GM18507 (cell line): ENCODE measurements at regions not wholly inside any gene's neighbourhood (a gene's known extent, or its start where the extent isn't known, plus 50 kb on each side); places are given as distances from the start of the nearest gene placed in this dataset.

Source experiments
- DNase-seq: peaks from one replicate; pipeline ENCODE4 v3.0.0; 2011; ENCODE audit warnings: low read depth; ENCODE audit not compliant: insufficient read length; ENCODE audit errors: extremely low spot score
- FAIRE-seq: peaks from 2 replicates; lab custom pipeline; 2011; peaks lifted over from hg19 to GRCh38; lab: Jason Lieb, UNC

DNA sequence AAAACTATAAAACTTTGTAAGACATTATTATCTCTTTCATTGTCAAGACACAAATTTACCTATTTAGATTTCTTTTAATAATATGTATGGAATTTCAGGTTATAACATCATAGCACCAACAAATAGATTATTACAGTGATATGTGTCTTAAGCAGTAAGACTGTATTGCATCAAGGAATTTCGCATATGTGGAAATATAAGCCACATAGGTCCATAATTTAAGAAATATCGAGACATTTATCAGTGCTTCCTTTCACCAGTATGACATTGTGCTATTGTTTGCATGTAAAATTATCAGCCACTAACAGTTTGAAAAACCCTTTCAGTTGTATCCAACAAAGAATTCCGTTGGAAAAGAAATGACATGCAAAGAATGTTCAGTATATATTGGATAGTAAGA is 186.7 kb upstream of the RASA1 start:
- DNase-seq (no peak), FAIRE-seq (no peak)

DNA sequence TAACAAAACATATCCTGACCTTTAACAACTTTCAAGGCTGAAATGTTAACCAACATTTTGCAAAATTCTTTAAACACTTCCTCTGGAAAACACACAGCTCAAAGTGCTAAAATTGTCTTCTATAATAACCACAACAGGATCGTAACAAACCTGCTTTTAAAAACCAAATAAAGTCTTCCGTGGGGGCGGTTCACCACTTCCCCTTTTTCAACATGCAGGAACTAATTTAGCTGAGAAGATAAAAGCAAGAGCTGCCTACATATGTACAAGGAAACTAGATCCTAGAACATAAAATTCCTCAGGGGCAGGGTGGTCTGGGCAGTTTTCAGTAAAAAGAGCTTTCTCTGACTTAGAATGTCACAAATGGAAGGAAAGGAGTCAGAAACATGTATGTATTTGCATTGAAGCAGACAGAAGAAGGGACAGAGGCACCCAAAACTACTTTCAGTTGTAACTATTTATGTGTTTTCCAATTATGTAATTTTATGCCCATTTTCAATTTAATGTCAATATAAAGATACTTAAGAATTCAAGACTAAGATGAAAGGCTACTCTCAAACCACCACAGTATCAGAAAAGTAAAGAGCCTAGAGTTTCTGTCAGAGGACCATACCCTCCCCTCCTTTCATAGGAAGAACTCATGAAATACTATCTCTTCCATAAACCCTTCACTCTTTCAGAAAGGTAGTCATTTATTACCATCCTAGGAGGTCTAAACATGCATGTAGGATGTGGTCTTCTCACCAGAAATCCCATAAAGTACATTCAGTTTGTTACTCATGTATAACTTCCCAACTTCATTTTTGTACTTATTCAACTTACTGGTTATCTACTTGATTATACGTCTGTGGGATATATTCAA is 185.9 kb upstream of the RASA1 start:
- FAIRE-seq = peak; percentile 94
- DNase-seq = peak; percentile 9

DNA sequence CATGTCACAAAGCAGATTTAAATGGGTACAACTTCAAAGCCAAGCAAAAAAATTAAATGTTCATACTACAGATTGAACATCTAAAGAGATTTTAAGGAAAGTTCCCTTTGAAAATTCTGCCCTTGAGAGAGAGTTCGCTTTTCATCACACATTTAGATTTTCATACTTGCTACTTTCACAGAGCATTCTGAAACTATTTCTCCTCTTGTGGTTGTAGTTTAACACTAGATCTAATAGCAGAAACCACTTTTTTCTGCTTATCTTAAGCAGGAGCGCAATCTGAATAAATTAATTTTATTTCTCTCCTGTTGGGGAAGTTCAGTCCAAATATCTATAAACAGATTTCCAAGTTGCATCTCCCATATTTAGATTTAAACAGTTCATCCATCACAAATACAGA is 173.3 kb upstream of the RASA1 start:
- DNase-seq = no peak
- peak; percentile 31 for FAIRE-seq

DNA sequence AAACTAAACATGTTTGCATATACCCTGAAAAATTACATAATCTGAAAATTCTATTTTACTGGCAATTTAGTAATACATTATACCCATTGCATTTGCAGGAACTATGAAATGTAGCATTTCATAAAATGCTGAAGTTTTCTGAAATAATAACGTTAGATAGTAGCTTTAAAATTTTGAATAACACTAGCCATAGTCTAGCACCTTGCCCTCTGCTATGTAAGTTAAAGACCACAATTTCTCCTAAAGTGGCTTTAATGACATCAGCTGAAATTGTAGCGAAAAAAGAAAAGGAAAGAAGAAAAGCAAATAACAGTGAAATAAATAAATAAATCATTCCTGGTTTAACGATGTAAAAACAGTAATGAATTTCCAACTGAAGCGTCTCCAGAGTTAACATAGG is 172.8 kb upstream of the RASA1 start:
- DNase-seq (no peak), FAIRE-seq (peak; percentile 9)

DNA sequence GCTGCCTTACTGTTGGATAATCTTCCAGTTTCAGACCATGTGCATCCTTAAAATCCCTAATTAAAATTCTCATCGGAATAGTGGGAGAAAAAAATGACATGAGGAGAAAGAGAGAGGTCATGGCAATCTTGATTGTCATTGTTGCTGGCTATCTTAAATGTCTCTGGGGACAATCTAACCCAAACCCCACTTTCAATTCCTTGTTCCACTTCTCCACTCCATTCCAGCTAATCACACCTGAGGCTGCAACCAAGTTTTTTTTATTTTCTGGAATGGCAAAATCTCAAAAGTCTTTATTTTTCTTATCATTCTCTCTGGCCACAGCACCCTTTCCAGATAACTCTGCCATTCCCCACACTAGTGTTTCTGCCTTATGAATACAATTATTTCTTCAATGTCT is 171.9 kb upstream of the RASA1 start:
- no peak for FAIRE-seq

DNA sequence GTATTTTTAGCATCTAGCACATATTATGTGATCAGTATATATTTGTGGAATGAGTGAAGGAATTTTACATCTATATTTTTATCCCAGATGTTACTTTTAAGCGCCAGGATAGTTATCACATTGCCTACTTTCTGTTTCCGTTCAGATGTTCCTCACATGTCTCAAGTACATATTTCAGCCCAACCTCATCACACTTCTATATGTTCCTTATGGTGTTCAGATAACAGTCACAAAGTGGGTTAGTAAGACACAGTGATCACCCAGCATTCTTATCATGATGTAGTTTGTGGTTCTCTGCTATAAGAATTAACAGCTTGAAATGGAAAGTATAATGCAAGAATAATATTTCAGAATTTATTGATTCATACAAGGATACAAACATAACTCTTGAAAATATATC is 170.0 kb upstream of the RASA1 start:
- FAIRE-seq (no peak), DNase-seq (no peak)

More for the DNA sequence above, 171.9 kb upstream of the RASA1 start:
- no peak for DNase-seq

DNA sequence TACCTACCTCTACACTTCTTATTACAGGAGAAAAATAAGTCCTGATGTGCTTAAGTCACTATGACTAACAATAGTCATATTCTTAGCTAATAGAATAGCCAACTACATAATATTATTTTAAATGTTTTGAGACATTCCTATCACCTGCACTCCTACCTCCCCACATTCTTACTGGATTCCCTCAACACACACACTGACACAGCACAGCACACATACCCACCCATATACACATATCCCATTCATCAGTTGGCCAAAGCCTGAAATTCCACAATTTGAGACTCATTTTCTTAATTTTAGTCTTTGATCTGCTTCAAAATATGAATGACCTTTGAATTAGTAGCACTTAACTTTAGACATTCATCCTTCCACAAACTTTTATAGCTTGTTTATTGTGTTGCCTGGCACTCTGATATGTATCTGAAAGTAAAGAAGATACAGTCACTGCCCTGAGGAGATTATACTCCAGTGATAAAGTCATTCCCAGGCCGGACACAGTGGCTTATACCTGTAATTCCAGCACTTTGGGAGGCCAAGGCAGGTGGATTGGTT is 168.3 kb upstream of the RASA1 start:
- DNase-seq = no peak
- FAIRE-seq = no peak

DNA sequence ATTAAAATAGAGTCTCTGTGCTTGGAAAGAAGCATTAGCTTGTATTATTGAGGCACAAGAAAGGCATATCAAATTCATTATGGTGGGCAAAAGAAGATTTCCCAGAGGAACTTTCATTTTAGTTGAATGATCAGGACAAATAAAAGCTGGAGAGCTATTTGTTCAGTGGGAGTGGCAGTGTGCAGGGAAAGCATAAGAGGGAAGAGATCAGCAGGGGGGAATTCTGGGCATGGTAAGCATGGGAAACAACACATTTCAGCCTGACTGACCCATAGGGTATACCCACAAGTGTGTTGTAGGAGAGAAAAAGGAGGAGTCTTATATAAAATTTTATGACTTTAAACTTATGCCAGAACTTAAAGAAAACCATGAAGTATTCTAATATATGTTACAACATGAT is 167.7 kb upstream of the RASA1 start:
- FAIRE-seq (no peak), DNase-seq (no peak)

DNA sequence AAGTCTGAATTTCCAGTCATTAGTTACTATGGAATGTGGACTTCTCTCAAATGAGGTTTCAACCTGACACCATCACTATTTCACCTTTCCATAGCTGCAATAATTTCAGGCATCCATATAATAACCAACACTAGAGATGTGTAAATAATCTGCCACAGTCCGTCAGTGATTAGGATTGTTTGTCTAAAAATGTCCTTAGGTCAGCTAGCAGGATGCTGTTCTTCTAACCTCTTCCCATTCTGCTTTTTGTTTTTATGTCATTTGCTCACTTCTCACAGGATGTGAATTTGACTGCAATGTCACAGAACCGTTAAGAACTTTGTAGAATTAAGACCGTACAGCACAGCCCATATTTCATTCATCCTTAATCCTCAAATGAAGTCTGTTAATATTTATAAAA is 166.4 kb upstream of the RASA1 start:
- DNase-seq (no peak), FAIRE-seq (peak; percentile 55)

DNA sequence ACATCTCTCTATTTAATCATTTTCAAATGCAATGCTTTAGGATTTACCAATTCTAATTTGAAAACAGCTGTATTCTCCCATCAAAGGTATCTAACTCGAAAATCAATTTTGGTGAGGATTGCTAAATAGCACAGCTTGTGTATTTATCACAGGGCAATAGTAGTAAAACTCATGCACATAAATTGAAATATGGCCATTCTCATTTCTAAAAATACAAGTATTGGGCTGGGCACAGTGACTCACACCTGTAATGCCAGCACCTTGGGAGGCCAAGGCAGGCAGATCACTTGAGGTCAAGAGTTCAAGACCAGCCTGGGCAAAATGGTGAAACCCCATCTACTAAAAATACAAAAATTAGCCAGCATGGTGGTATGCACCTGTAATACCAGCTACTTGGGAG is 164.8 kb upstream of the RASA1 start:
- FAIRE-seq = no peak
- no peak for DNase-seq

DNA sequence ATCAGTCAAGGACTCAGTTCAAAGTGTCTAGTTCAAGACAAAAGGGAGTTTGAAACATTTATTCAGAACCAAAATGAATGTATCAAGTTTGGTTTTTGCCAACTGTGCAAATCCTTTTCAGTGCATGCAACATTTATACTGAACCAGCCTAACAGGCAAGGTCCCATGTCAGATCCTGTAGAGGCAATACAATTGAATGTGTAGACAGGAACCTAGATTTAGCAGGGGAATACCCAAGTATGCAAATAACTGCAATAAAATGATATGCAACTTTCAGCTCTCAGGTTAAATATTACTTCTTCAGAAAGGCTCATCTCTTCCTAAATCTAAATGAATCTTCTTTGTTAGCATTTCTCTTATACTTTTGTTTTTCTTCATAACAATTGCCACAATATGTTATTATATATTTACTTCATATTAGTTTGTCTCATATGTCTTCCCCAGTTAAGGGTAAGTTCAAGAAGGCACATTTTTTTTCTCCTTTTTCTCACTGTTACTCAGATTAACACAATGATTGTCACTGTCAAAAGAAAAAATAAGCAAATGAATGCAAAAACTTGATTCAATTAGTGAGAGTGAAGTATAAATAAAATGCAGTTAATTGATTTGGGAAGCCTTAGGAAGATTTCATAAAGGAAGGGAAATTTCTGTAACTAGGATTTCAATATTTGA is 163.9 kb upstream of the RASA1 start:
- FAIRE-seq = peak; percentile 90

DNA sequence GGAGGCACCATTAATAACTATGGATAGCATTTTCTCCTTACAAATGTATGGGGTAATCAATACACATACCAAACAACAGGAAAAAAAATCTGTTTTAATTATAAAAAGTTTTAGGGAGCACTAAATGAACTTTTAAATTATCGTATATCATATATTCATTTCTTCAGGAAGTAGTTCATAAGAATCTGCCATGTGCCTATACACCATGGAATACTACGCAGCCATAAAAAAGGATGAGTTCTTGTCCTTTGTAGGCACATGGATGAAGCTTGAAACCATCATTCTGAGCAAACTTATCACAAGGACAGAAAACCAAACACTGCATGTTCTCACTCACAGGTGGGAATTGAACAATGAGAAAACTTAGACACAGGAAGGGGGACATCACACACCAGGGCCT is 162.1 kb upstream of the RASA1 start:
- FAIRE-seq = no peak
- DNase-seq = no peak

More for the DNA sequence above, 163.9 kb upstream of the RASA1 start:
- DNase-seq = no peak

DNA sequence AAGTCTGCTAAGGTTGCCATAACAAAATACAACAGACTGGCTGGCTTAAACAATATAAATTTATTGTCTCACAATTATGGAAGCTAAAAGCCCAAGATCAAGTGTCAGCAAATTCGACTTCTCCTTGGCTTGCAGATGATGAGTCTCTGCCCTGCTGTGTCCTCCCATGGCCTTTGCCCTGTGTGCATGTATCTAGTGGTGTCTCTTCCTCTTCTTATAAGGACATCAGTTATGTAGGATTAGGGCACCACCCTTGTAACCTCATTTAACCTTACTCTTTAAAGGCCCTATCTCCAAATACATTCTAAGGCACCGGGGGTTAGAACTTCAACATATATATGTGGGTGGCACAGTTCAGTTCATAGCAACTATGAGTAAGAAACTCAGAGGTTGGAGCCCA is 157.9 kb upstream of the RASA1 start:
- DNase-seq (no peak), FAIRE-seq (no peak)

DNA sequence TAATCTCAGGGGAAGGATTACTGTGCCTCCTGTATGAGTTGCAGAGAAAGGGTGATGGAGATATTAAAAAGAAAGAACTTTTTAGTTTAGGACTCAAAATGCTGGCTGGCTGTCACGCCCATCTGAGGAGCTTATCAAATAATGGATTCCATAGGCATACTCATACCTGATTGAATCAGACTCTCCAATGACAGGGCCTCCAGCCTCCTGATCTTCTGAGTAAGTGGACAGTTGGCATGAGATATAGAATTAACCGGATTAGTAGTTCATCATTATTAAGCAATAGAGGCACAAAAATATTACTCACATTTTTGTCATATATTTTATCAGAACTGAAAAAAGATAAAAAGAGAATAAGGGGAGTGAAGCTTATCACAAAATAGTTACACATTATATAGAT is 157.0 kb upstream of the RASA1 start:
- no peak for FAIRE-seq

DNA sequence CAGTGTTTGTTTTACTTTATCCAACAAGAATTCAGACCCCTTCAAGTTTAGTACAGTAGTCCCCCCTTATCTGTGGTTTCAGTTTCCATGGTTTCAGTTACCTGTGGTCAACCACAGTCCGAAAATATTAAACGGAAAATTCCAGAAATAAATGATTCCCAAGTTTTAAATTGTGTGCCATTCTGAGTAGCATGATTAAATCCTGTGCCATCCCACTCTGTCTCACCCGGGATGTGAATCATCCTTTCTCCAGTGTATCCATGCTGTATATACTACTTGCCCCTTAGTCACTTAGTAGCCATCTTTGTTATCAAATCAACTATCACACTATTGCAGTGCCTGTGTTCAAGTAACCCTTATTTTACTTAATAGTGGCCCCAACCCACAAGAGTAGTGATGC is 153.8 kb upstream of the RASA1 start:
- DNase-seq = no peak

More for the DNA sequence above, 157.0 kb upstream of the RASA1 start:
- DNase-seq = no peak

DNA sequence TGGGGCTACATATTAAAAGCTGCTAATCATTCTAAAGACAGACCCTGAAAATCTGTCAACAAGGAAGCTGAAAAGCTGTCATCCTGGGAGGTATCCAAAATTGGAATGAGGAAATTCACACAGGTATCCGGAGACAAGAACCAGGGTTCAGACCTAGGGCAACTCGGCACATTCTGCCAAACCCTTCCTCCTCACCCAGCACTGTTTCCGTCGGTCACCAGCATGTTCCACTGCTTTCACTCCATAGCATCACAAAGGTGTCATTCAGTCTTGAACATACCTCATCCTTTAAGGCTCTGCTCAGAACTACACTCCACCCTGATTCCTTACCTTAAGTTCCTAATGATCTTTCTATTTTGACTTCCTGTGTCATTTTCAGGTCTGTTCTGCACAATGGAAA is 153.1 kb upstream of the RASA1 start:
- FAIRE-seq = peak; percentile 29

More for the DNA sequence above, 153.8 kb upstream of the RASA1 start:
- FAIRE-seq = no peak

DNA sequence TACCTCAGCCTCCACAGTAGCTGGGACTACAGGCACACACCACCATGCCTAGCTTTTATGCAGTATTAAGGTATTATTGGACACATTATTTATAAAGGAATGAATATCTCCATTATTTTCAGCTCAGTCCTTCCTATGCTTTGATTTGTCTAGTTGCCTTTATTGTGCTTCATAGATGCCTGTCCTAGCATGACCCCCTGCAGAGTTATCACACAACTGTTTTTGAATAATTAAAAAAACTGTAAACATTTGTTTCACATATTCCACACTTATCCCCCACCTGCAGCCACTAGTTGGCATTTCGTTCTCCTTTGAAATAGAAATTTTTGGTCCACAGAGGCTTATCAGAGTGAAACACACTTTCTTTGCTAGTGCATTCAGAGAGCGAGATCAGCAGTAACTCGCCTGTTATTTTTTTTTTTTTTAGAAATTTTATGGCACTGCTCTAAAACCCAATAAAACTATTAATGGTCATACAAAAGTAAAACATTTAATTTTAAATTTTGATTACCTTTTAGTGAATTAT is 151.8 kb upstream of the RASA1 start:
- DNase-seq (no peak), FAIRE-seq (no peak)

More for the DNA sequence above, 153.1 kb upstream of the RASA1 start:
- DNase-seq = no peak

DNA sequence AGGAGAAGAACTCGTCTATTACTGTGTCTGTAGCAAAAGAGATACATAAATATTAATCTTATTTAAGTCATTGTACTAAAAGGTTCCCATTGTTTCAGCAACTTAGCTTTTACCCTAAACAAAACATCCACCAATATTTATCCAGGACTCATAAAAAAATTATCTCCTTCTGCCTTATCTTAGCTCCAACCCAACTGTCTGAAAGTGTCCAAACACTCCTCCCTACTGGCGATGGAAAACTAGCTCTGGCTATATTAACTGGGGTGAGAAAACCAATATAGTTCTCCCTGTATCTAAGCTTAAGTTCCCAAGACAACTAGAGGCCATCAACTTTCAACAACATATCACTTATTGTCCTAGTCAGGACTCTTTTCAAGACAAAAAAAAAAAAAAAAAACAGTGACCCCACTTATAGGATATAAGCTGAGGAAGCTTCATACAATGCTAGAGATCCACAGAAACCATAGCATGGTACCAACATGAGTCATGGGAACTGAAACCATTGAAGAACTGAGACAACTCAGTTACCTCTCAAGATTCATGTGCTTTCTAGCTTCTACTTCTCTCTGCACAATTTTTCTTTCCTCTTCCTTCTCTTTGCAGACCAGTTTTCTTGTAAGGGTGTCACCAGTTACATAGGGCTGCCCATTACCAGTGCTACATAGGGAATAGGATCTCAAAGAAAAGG is 150.7 kb upstream of the RASA1 start:
- DNase-seq = peak; percentile 36

DNA sequence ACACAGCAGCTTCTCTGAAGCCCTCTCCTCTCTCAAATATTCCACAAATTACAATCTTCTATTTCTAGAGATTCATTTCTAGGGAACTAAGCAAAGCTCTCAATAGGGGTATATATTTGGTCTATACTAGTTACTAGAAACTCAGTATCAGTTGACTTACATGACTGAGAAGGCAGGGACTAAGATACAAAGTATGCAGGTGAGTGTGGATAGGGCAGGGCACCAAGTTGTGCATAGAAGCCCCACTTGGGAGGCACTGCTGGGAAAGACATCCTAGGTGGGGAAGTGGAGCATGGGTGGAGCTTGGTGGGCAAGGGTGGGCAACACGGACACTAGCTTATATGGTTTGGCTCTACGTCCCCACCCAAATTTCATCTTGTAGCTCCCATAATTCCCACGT is 148.1 kb upstream of the RASA1 start:
- DNase-seq (no peak), FAIRE-seq (no peak)

More for the DNA sequence above, 150.7 kb upstream of the RASA1 start:
- peak; percentile 94 for FAIRE-seq
